Thoracic aorta (tissue), 2 donors: ENCODE measurements at regions not wholly inside any gene's neighbourhood (a gene's known extent, or its start where the extent isn't known, plus 50 kb on each side); places are given as distances from the start of the nearest gene placed in this dataset.

Source experiments
- ATAC-seq: fragments of 150-250 bp; one replicate; pipeline ENCODE4 v1.8.0; 2017; ENCODE audit warnings: low read depth; ENCODE audit not compliant: insufficient number of reproducible peaks, low FRiP score
- DNase-seq: peaks from one replicate; pipeline ENCODE4 v3.0.0-alpha.2; 2020; ENCODE audit warnings: low spot score
- H3K27ac ChIP-seq, 2 donors: fragments of 200-600 bp; sonication (generic); 1 replicate in 1 of 2; 2 replicates in 1 of 2; pipeline ENCODE4 v1.5.1; 2016; ENCODE audit warnings: mild to moderate bottlenecking in 2 of 2, moderate library complexity in 2 of 2
- H3K27me3 ChIP-seq: fragments of 200-600 bp; sonication (generic); replicated peaks from 2 replicates; pipeline ENCODE4 v1.6.0; 2016; ENCODE audit warnings: mild to moderate bottlenecking; ENCODE audit not compliant: insufficient read depth
- H3K36me3 ChIP-seq: fragments of 200-600 bp; sonication (generic); one replicate; pipeline ENCODE4 v1.5.1; 2016
- H3K4me1 ChIP-seq, 2 donors: fragments of 200-600 bp; sonication (generic); 1 replicate in 1 of 2; 2 replicates in 1 of 2; pipeline versions ENCODE4 v1.5.1 to v1.6.0; 2016; ENCODE audit warnings: low read depth in 2 of 2, mild to moderate bottlenecking in 1 of 2; ENCODE audit not compliant: control insufficient read depth in 1 of 2
- H3K4me3 ChIP-seq: fragments of 200-600 bp; sonication (generic); 2 replicates; pipeline ENCODE4 v1.5.1; 2016; ENCODE audit warnings: mild to moderate bottlenecking
- H3K9me3 ChIP-seq: fragments of 200-600 bp; sonication (generic); 2 replicates; pipeline ENCODE4 v1.5.1; 2016
- CTCF ChIP-seq: fragments of 200-600 bp; sonication (generic); IDR thresholded peaks from one replicate; pipeline ENCODE4 v1.5.1; 2019; ENCODE audit warnings: antibody characterized with exemption

- Histone ChIP-seq H3K4me1 (no peaks in the 10 kb centered on the region), H3K27me3 (no peaks in the 10 kb centered on the region)
These were observed 56.1 kb upstream of the TMEM132D start for GRCh38 chr12:129959889-129960288.

GRCh38 chr12:129961091-129961490 lies 57.3 kb upstream of the TMEM132D start:
- Histone ChIP-seq H3K36me3 (no peaks in the 10 kb centered on the region), H3K9me3 (no peaks in the 10 kb centered on the region), H3K27ac (no peak overlapping the region), H3K27me3 (no peaks in the 10 kb centered on the region), H3K4me3 (no peak overlapping the region), H3K4me1 (no peaks in the 10 kb centered on the region)
- ATAC-seq, result no peak
- no peak for TF ChIP-seq CTCF
- DNase-seq, result no peak

More at GRCh38 chr12:129959889-129960288, 56.1 kb upstream of the TMEM132D start:
- no peak for TF ChIP-seq CTCF
- Histone ChIP-seq H3K4me3 (no peak overlapping the region), H3K27ac (no peak overlapping the region), H3K9me3 (no peaks in the 10 kb centered on the region), H3K36me3 (no peaks in the 10 kb centered on the region)
- no peak for DNase-seq
- ATAC-seq, result no peak

GRCh38 chr12:129961856-129962255 lies 58.0 kb upstream of the TMEM132D start:
- no peaks in the 10 kb centered on the region for H3K9me3 ChIP-seq
- H3K36me3 ChIP-seq, result no peaks in the 10 kb centered on the region
- ATAC-seq (no peak), DNase-seq (no peak)
- TF ChIP-seq CTCF, result no peak
- no peak overlapping the region for H3K4me3 ChIP-seq
- no peaks in the 10 kb centered on the region for H3K27me3 ChIP-seq
- H3K4me1 ChIP-seq, result no peaks in the 10 kb centered on the region
- no peak overlapping the region for H3K27ac ChIP-seq

GRCh38 chr12:129964300-129964699 lies 60.5 kb upstream of the TMEM132D start:
- no peak for TF ChIP-seq CTCF
- DNase-seq, result no peak
- H3K27ac ChIP-seq, result no peak overlapping the region
- H3K27me3 ChIP-seq, result no peaks in the 10 kb centered on the region
- no peaks in the 10 kb centered on the region for H3K36me3 ChIP-seq
- no peak for ATAC-seq
- H3K4me1 ChIP-seq, result no peaks in the 10 kb centered on the region
- H3K4me3 ChIP-seq, result no peak overlapping the region
- H3K9me3 ChIP-seq, result no peaks in the 10 kb centered on the region

- TF ChIP-seq CTCF, result no peak
- Histone ChIP-seq H3K27me3 (no peaks in the 10 kb centered on the region), H3K4me3 (no peak overlapping the region), H3K27ac (no peak overlapping the region), H3K36me3 (no peaks in the 10 kb centered on the region), H3K4me1 (no peaks in the 10 kb centered on the region), H3K9me3 (no peaks in the 10 kb centered on the region)
- ATAC-seq, result no peak
- DNase-seq, result no peak
These were observed 61.1 kb upstream of the TMEM132D start for GRCh38 chr12:129964826-129965457.
